A549 (cell line): ENCODE measurements at regions not wholly inside any gene's neighbourhood (a gene's known extent, or its start where the extent isn't known, plus 50 kb on each side); places are given as distances from the start of the nearest gene placed in this dataset.

Experiments
- ATAC-seq, 2 experiments: fragments of 200-7000 bp in 1 of 2; fragments of >200 bp in 1 of 2; cut with Nextera tagmentation in 1 of 2; cut with Tn5 transposase in 1 of 2; 3 replicates each; pipeline versions ENCODE4 v1.8.0 to v1.9.1; 2018 to 2020; ENCODE audit warnings: mild to moderate bottlenecking in 1 of 2, moderate library complexity in 1 of 2
- CTCF ChIA-PET: fragments of 300-600 bp; sonication (Branson Sonifier 250); formaldehyde crosslinking; extraction: SDS; loops from one replicate; lab custom pipeline; 2021; ENCODE audit warnings: antibody characterized with exemption, inconsistent platforms; lab: Yijun Ruan, JAX
- POLR2A ChIA-PET: fragments of 350-600 bp; formaldehyde crosslinking; extraction: SDS; loops from one replicate; lab custom pipeline; 2021; ENCODE audit warnings: antibody characterized with exemption, inconsistent platforms; lab: Yijun Ruan, JAX
- DNase-seq, 2 experiments: peaks; one replicate each; pipeline versions ENCODE4 v3.0.0 to v3.0.0-alpha.2; 2011 to 2016; ENCODE audit warnings: low read depth in 1 of 2, low spot score in 1 of 2
- FAIRE-seq: peaks from 2 replicates; lab custom pipeline; 2011; peaks lifted over from hg19 to GRCh38; lab: Jason Lieb, UNC
- H3K27ac ChIP-seq, 2 experiments: fragments of >200 bp; sonication (Bioruptor Twin); formaldehyde crosslinking; 3 replicates each; pipeline ENCODE4 v1.5.1; 2016 to 2017
- H3K4me1 ChIP-seq: fragments of >200 bp; sonication (Bioruptor Twin); formaldehyde crosslinking; 3 replicates; pipeline ENCODE4 v1.6.1; 2016
- H3K4me2 ChIP-seq: fragments of >200 bp; sonication (Bioruptor Twin); formaldehyde crosslinking; 3 replicates; pipeline ENCODE4 v1.6.1; 2016
- H3K4me3 ChIP-seq: fragments of >200 bp; sonication (Bioruptor Twin); formaldehyde crosslinking; 3 replicates; pipeline ENCODE4 v1.5.1; 2016
- H3K9me3 ChIP-seq: fragments of >200 bp; sonication (Bioruptor Twin); formaldehyde crosslinking; 3 replicates; pipeline ENCODE4 v1.6.1; 2016
- BHLHE40 ChIP-seq: IDR thresholded peaks from 2 replicates; pipeline ENCODE4 v1.6.1; 2012; ENCODE audit warnings: low read depth, low read length, inconsistent platforms
- CHD2 ChIP-seq: fragments of 150-350 bp; IDR thresholded peaks from 2 replicates; pipeline ENCODE4 v1.6.1; 2014; ENCODE audit warnings: low read length; ENCODE audit not compliant: partially characterized antibody
- EHF ChIP-seq: fragments of 250-450 bp; sonication (Bioruptor Pico); IDR thresholded peaks from 2 replicates; pipeline ENCODE4 v1.5.0; 2020; ENCODE audit warnings: mild to moderate bottlenecking
- EHMT2 ChIP-seq: fragments of 200-600 bp; sonication (generic); IDR thresholded peaks from 2 replicates; pipeline ENCODE4 v1.6.1; 2016; ENCODE audit warnings: antibody characterized with exemption, low read depth, mild to moderate bottlenecking, moderate library complexity
- GATA3 ChIP-seq: IDR thresholded peaks from 2 replicates; pipeline ENCODE4 v1.6.1; 2012; ENCODE audit warnings: borderline replicate concordance
- HDAC2 ChIP-seq: fragments of 200-600 bp; sonication (generic); IDR thresholded peaks from 2 replicates; pipeline ENCODE4 v1.6.1; 2016
- HOXB13 ChIP-seq: fragments of 250-450 bp; sonication (Bioruptor Pico); IDR thresholded peaks from 2 replicates; pipeline ENCODE4 v1.5.0; 2020; ENCODE audit warnings: low read depth, mild to moderate bottlenecking, moderate library complexity
- MAFK ChIP-seq: fragments of 450-650 bp; IDR thresholded peaks from 2 replicates; pipeline ENCODE4 v1.6.1; 2014; ENCODE audit not compliant: partially characterized antibody
- NPAS2 ChIP-seq: fragments of 250-450 bp; sonication (Bioruptor Pico); IDR thresholded peaks from 2 replicates; pipeline ENCODE4 v1.8.0; 2022; ENCODE audit warnings: mild to moderate bottlenecking, moderate library complexity, borderline replicate concordance
- PHF8 ChIP-seq: fragments of 200-600 bp; sonication (generic); IDR thresholded peaks from 2 replicates; pipeline ENCODE4 v1.6.1; 2016; ENCODE audit warnings: low read depth, mild to moderate bottlenecking, antibody characterized with exemption, moderate library complexity, borderline replicate concordance
- RARB ChIP-seq: fragments of 250-450 bp; sonication (Bioruptor Pico); IDR thresholded peaks from 2 replicates; pipeline ENCODE4 v1.8.0; 2021; ENCODE audit warnings: mild to moderate bottlenecking, moderate library complexity
- REST ChIP-seq: fragments of 200-600 bp; sonication (generic); IDR thresholded peaks from 2 replicates; pipeline ENCODE4 v1.6.1; 2016; ENCODE audit warnings: antibody characterized with exemption, mild to moderate bottlenecking, moderate library complexity
- RFX5 ChIP-seq: fragments of 450-650 bp; IDR thresholded peaks from 2 replicates; pipeline ENCODE4 v1.7.1; 2014; ENCODE audit warnings: antibody characterized with exemption, mild to moderate bottlenecking, moderate library complexity
- RNF2 ChIP-seq: fragments of 200-600 bp; sonication (generic); IDR thresholded peaks from 2 replicates; pipeline ENCODE4 v1.6.1; 2016; ENCODE audit warnings: low read depth, mild to moderate bottlenecking, antibody characterized with exemption, moderate library complexity, borderline replicate concordance
- SREBF2 ChIP-seq: fragments of 450-650 bp; IDR thresholded peaks from 2 replicates; pipeline ENCODE4 v1.6.1; 2014; ENCODE audit warnings: mild to moderate bottlenecking, moderate library complexity
- TP53 ChIP-seq: fragments of 250-450 bp; sonication (Bioruptor Pico); IDR thresholded peaks from 2 replicates; pipeline ENCODE4 v1.5.0; 2021; ENCODE audit warnings: mild to moderate bottlenecking, moderate library complexity
- ZC3H11A ChIP-seq: fragments of 450-650 bp; IDR thresholded peaks from 2 replicates; pipeline ENCODE4 v1.6.1; 2014; ENCODE audit warnings: antibody characterized with exemption, mild to moderate bottlenecking
- WGBS: methylation state at CpG from one replicate; pipeline ENCODE4 v1.1.6; 2017; ENCODE audit errors: missing lambda C conversion rate; 5-methylcytosine and 5-hydroxymethylcytosine counted together
- TF ChIP-seq, protein P1 (sequence below): fragments of >200 bp; sonication (Bioruptor Twin); formaldehyde crosslinking; IDR thresholded peaks from 3 replicates; pipeline ENCODE4 v1.5.1; 2016
- TF ChIP-seq, protein P2 (sequence below): fragments of 250-450 bp; sonication (Bioruptor Pico); IDR thresholded peaks from 2 replicates; pipeline ENCODE4 v1.5.0; 2021; ENCODE audit warnings: mild to moderate bottlenecking, moderate library complexity, borderline replicate concordance
- TF ChIP-seq, protein P3 (sequence below): IDR thresholded peaks from 2 replicates; pipeline ENCODE4 v1.6.1; 2012

GRCh38 chr6:11431455-11431937, 106.1 kb upstream of the TMEM170B start:
- ATAC-seq = no peak
- Histone ChIP-seq H3K4me1 (peaks cover 84% of the 10 kb centered on the region), H3K27ac (peak overlapping the region; percentile 86 to 92), H3K9me3 (peaks cover under 1% of the 10 kb centered on the region; the same call in 1 of the 3 replicates), H3K4me2 (peak overlapping the region; percentile 72; the same call in 1 of the 3 replicates), H3K4me3 (no peak overlapping the region)
- no peak for FAIRE-seq
- DNase-seq = no peak
- 84% methylated on average over 6 of the region's 6 CpGs for WGBS
- ChIA-PET POLR2A (interaction anchor here (0.7 kb wide), 1 partner anchor 17 kb away, joined by 3 read pairs; no protein-coding TSS in a partner anchor), CTCF (interaction anchor here (1.6 to 6.0 kb wide), 2 partner anchors 12 to 64 kb away, joined by 3 to 33 read pairs; no protein-coding TSS in a partner anchor)
- TF ChIP-seq EHF (CRISPR knock-in tag) (no peak), TP53 (no peak), RARB (CRISPR knock-in tag) (no peak), CHD2 (no peak), HOXB13 (CRISPR knock-in tag) (no peak), BHLHE40 (no peak), REST (no peak), SREBF2 (no peak), GATA3 (no peak)

DNA sequence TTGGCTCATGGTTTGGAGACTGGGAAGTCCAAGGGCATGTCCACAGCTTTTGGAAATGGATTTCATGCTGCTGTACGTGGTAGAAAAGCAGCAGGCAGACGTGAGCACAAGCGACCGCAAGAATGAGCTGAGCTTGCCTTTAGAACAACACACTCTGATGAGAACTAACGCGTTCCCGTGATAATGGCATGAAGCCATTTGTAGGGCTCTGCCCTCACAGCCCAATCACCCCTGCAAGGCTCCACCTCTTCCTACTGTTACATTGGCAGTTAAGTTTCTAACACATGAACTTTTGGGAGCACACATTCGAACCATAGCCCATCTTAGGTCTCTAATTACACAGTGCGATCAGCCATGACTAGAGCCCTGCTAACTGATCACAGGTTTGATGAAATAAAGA, 107.5 kb upstream of the TMEM170B start:
- FAIRE-seq = no peak
- ATAC-seq = no peak
- TF ChIP-seq, protein P1, sequence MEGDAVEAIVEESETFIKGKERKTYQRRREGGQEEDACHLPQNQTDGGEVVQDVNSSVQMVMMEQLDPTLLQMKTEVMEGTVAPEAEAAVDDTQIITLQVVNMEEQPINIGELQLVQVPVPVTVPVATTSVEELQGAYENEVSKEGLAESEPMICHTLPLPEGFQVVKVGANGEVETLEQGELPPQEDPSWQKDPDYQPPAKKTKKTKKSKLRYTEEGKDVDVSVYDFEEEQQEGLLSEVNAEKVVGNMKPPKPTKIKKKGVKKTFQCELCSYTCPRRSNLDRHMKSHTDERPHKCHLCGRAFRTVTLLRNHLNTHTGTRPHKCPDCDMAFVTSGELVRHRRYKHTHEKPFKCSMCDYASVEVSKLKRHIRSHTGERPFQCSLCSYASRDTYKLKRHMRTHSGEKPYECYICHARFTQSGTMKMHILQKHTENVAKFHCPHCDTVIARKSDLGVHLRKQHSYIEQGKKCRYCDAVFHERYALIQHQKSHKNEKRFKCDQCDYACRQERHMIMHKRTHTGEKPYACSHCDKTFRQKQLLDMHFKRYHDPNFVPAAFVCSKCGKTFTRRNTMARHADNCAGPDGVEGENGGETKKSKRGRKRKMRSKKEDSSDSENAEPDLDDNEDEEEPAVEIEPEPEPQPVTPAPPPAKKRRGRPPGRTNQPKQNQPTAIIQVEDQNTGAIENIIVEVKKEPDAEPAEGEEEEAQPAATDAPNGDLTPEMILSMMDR = no peak
- TF ChIP-seq EHMT2 (no peak), RARB (CRISPR knock-in tag) (no peak), HDAC2 (no peak), NPAS2 (CRISPR knock-in tag) (no peak), ZC3H11A (no peak), EHF (CRISPR knock-in tag) (no peak), MAFK (no peak), PHF8 (no peak), RFX5 (no peak), RNF2 (no peak)
- TF ChIP-seq, protein P2, sequence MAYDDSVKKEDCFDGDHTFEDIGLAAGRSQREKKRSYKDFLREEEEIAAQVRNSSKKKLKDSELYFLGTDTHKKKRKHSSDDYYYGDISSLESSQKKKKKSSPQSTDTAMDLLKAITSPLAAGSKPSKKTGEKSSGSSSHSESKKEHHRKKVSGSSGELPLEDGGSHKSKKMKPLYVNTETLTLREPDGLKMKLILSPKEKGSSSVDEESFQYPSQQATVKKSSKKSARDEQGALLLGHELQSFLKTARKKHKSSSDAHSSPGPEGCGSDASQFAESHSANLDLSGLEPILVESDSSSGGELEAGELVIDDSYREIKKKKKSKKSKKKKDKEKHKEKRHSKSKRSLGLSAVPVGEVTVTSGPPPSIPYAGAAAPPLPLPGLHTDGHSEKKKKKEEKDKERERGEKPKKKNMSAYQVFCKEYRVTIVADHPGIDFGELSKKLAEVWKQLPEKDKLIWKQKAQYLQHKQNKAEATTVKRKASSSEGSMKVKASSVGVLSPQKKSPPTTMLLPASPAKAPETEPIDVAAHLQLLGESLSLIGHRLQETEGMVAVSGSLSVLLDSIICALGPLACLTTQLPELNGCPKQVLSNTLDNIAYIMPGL = no peak
- TF ChIP-seq, protein P3, sequence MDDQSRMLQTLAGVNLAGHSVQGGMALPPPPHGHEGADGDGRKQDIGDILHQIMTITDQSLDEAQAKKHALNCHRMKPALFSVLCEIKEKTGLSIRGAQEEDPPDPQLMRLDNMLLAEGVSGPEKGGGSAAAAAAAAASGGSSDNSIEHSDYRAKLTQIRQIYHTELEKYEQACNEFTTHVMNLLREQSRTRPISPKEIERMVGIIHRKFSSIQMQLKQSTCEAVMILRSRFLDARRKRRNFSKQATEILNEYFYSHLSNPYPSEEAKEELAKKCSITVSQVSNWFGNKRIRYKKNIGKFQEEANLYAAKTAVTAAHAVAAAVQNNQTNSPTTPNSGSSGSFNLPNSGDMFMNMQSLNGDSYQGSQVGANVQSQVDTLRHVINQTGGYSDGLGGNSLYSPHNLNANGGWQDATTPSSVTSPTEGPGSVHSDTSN = no peak
- 94% methylated on average over 9 of the region's 9 CpGs for WGBS
- Histone ChIP-seq H3K4me3 (no peak overlapping the region), H3K27ac (peak overlapping the region; percentile 76 to 86), H3K4me2 (peak overlapping the region; percentile 49; the same call in 2 of the 3 replicates), H3K9me3 (no peaks in the 10 kb centered on the region), H3K4me1 (peaks cover 87% of the 10 kb centered on the region)
- POLR2A ChIA-PET = no interaction called here
- CTCF ChIA-PET = interaction anchor here (1.1 kb wide), 1 partner anchor 257 kb away, joined by 3 read pairs; no protein-coding TSS in a partner anchor
- no peak for DNase-seq
